GM19452 (cell line): ENCODE measurements at regions not wholly inside any gene's neighbourhood (a gene's known extent, or its start where the extent isn't known, plus 50 kb on each side); places are given as distances from the start of the nearest gene placed in this dataset.
"Not testable (repeated sequence)": the region's sequence is repeated elsewhere in the genome, so short reads cannot be mapped to it uniquely, and the experiment has no call there.

ENCODE experiments used
- ATAC-seq: cut with Tn5 transposase; IDR thresholded peaks from one replicate; pipeline ENCODE4 v1.9.1; 2021; ENCODE audit not compliant: unreplicated experiment

- ATAC-seq: no peak
Observed at GRCh38 chr14:100416921-100417860, 94.1 kb downstream of the SLC25A47 start.

- ATAC-seq: no peak
Observed at GRCh38 chr14:100419856-100420255, 96.7 kb downstream of the SLC25A47 start.

GRCh38 chr14:100421756-100422470 lies 98.8 kb downstream of the SLC25A47 start:
- no peak for ATAC-seq

- ATAC-seq: no peak
Observed at GRCh38 chr14:100422556-100423316, 99.6 kb downstream of the SLC25A47 start.

GRCh38 chr14:100423317-100424010 lies 100.3 kb downstream of the SLC25A47 start:
- no peak for ATAC-seq

- no peak for ATAC-seq
Observed at GRCh38 chr14:100424504-100425428, 101.6 kb downstream of the SLC25A47 start.

GRCh38 chr14:100425429-100425827 lies 102.3 kb downstream of the SLC25A47 start:
- ATAC-seq: no peak

GRCh38 chr14:100426314-100426713 lies 103.2 kb downstream of the SLC25A47 start:
- ATAC-seq: no peak

- ATAC-seq: no peak
Observed at GRCh38 chr14:100427166-100427565, 104.0 kb downstream of the SLC25A47 start.

GRCh38 chr14:100428727-100429126 lies 105.6 kb downstream of the SLC25A47 start:
- ATAC-seq: no peak

GRCh38 chr14:100429537-100429936 lies 106.4 kb downstream of the SLC25A47 start:
- ATAC-seq: no peak

GRCh38 chr14:100430571-100430970 lies 107.4 kb downstream of the SLC25A47 start:
- no peak for ATAC-seq

- ATAC-seq: not testable (repeated sequence)
Observed at GRCh38 chr14:100431461-100431860, 108.3 kb downstream of the SLC25A47 start.

- ATAC-seq: no peak
Observed at GRCh38 chr14:100432652-100433427, 109.7 kb downstream of the SLC25A47 start.

GRCh38 chr14:100433428-100433814 lies 110.3 kb downstream of the SLC25A47 start:
- no peak for ATAC-seq

- no peak for ATAC-seq
Observed at GRCh38 chr14:100434033-100434601, 111.0 kb downstream of the SLC25A47 start.

GRCh38 chr14:100434911-100435438 lies 111.8 kb downstream of the SLC25A47 start:
- no peak for ATAC-seq

GRCh38 chr14:100435459-100435858 lies 112.3 kb downstream of the SLC25A47 start:
- no peak for ATAC-seq
